B cell (primary cell): ENCODE measurements at regions not wholly inside any gene's neighbourhood (a gene's known extent, or its start where the extent isn't known, plus 50 kb on each side); places are given as distances from the start of the nearest gene placed in this dataset.

Experiments used
- ATAC-seq: fragments of 200-7000 bp; cut with Tn5 transposase; one replicate; pipeline ENCODE4 v1.10.0; 2021; ENCODE audit warnings: low read depth, mild to moderate bottlenecking, moderate number of reproducible peaks, moderate library complexity
- CTCF ChIA-PET: fragments of 350-600 bp; sonication (Branson Sonifier 250); formaldehyde crosslinking; loops from one replicate; lab custom pipeline; 2021; ENCODE audit warnings: antibody characterized with exemption, inconsistent platforms; lab: Charles Lee
- POLR2A ChIA-PET: fragments of 350-600 bp; sonication (Branson Sonifier 250); formaldehyde crosslinking; loops from one replicate; lab custom pipeline; 2021; ENCODE audit warnings: antibody characterized with exemption; lab: Charles Lee
- DNase-seq: peaks from one replicate; pipeline ENCODE4 v3.0.0; 2013
- H2AFZ ChIP-seq: 2 replicates; pipeline ENCODE4 v1.6.1; 2012; ENCODE audit warnings: mild to moderate bottlenecking, low read depth, low read length; ENCODE audit not compliant: insufficient read depth, poor library complexity, severe bottlenecking
- H3K27ac ChIP-seq, 2 donors: 1 replicate in 1 of 2; 2 replicates in 1 of 2; pipeline ENCODE4 v1.5.1; 2012 to 2013; ENCODE audit warnings: low read length in 2 of 2, mild to moderate bottlenecking in 2 of 2, moderate library complexity in 1 of 2
- H3K27me3 ChIP-seq, 4 experiments: fragments of 200-600 bp in 1 of 4; sonication (generic) in 1 of 4; replicated peaks in 1 of 4; 1 replicate in 2 of 4; 2 replicates in 2 of 4; pipeline versions ENCODE4 v1.6.1 to v1.7.0; 2013 to 2016; ENCODE audit warnings: low read length in 3 of 4, mild to moderate bottlenecking in 2 of 4, mixed read lengths in 1 of 4, moderate library complexity in 1 of 4; ENCODE audit not compliant: insufficient read depth in 4 of 4, control insufficient read depth in 3 of 4; ENCODE audit errors: control extremely low read depth in 1 of 4
- H3K36me3 ChIP-seq, 2 experiments: replicated peaks in 1 of 2; 1 replicate in 1 of 2; 2 replicates in 1 of 2; pipeline versions ENCODE4 v1.6.1 to v1.7.1; 2013; ENCODE audit warnings: low read length in 1 of 2; ENCODE audit not compliant: insufficient read depth in 2 of 2, control insufficient read depth in 1 of 2; ENCODE audit errors: control extremely low read depth in 1 of 2, extremely low read depth in 1 of 2
- H3K4me1 ChIP-seq, 2 donors: fragments of 200-600 bp in 1 of 2; sonication (generic) in 1 of 2; 1 replicate in 1 of 2; 2 replicates in 1 of 2; pipeline versions ENCODE4 v1.5.1 to v1.6.1; 2013 to 2017; ENCODE audit warnings: low read length in 2 of 2; ENCODE audit not compliant: control insufficient read depth in 2 of 2, insufficient read depth in 2 of 2
- H3K4me2 ChIP-seq: replicated peaks from 2 replicates; pipeline ENCODE3; 2012; ENCODE audit warnings: mild to moderate bottlenecking, low read depth, low read length; ENCODE audit not compliant: poor library complexity, severe bottlenecking
- H3K4me3 ChIP-seq, 5 experiments: fragments of 200-600 bp in 1 of 5; sonication (generic) in 1 of 5; 1 replicate in 3 of 5; 2 replicates in 2 of 5; pipeline versions ENCODE4 v1.5.1 to v1.7.0; 2011 to 2016; ENCODE audit warnings: low read length in 4 of 5, mild to moderate bottlenecking in 4 of 5, low read depth in 2 of 5, control low read depth in 1 of 5, moderate library complexity in 1 of 5; ENCODE audit not compliant: insufficient read depth in 1 of 5; ENCODE audit errors: control extremely low read depth in 1 of 5, extremely low read depth in 1 of 5
- H3K79me2 ChIP-seq: fragments of 200-600 bp; sonication (generic); one replicate; pipeline ENCODE4 v1.6.0; 2016; ENCODE audit warnings: low read length; ENCODE audit not compliant: control insufficient read depth, insufficient read depth
- H3K9ac ChIP-seq: fragments of 200-600 bp; sonication (generic); 2 replicates; pipeline ENCODE4 v1.6.1; 2017; ENCODE audit warnings: mild to moderate bottlenecking, low read length, moderate library complexity
- H3K9me3 ChIP-seq, 3 donors: one replicate each; pipeline versions ENCODE4 v1.6.1 to v1.7.1; 2013; ENCODE audit warnings: low read length in 2 of 3; ENCODE audit not compliant: control insufficient read depth in 2 of 3, insufficient read depth in 1 of 3; ENCODE audit errors: control extremely low read depth in 1 of 3
- H4K20me1 ChIP-seq: 2 replicates; pipeline ENCODE4 v1.6.0; 2012; ENCODE audit warnings: mild to moderate bottlenecking, low read length; ENCODE audit not compliant: insufficient read depth, control insufficient read depth, poor library complexity, severe bottlenecking
- H3K27ac Mint-ChIP-seq: one replicate; pipeline ENCODE4 v1.8.0; 2021; ENCODE audit warnings: mixed read lengths
- H3K27me3 Mint-ChIP-seq: one replicate; pipeline ENCODE4 v1.8.0; 2021; ENCODE audit warnings: mixed read lengths
- H3K4me1 Mint-ChIP-seq: one replicate; pipeline ENCODE4 v1.8.0; 2021; ENCODE audit warnings: mixed read lengths
- H3K4me3 Mint-ChIP-seq: one replicate; pipeline ENCODE4 v1.8.0; 2021; ENCODE audit warnings: mixed read lengths
- H3K9me3 Mint-ChIP-seq: one replicate; pipeline ENCODE4 v1.8.0; 2022; ENCODE audit warnings: mixed read lengths; ENCODE audit not compliant: insufficient read depth
- CTCF ChIP-seq: fragments of 200-600 bp; IDR thresholded peaks from one replicate; pipeline ENCODE4 v1.8.0; 2022; ENCODE audit warnings: antibody characterized with exemption, mild to moderate bottlenecking
- EZH2 ChIP-seq: IDR thresholded peaks from 2 replicates; pipeline ENCODE4 v1.6.1; 2012; ENCODE audit warnings: borderline replicate concordance, low read depth, mild to moderate bottlenecking, moderate library complexity, low read length; ENCODE audit not compliant: insufficient read depth, poor library complexity, severe bottlenecking
- WGBS: methylation state at CpG from one replicate; pipeline ENCODE4 v1.1.5; 2013; ENCODE audit warnings: missing lambda C conversion rate; ENCODE audit not compliant: insufficient coverage; 5-methylcytosine and 5-hydroxymethylcytosine counted together
- intact Hi-C: fragments of 100-400 bp; cut with micrococcal nuclease; formaldehyde crosslinking; loops from one replicate; pipeline ENCODE4 v1.10.0; 2022

- intact Hi-C loops, result loop anchor here (2.0 kb wide), 1 partner anchor 361 kb away; no protein-coding TSS in a partner anchor
- no peaks in the 10 kb centered on the region for H3K9me3 Mint-ChIP-seq
- Histone ChIP-seq H3K9ac (peak overlapping the region; percentile 70), H3K9me3 (peaks cover 0 to 8% (median 0%) of the 10 kb centered on the region in 3 donors), H3K4me1 (peaks cover 89% of the 10 kb centered on the region in 2 donors), H3K36me3 (no peaks in the 10 kb centered on the region), H3K27me3 (no peaks in the 10 kb centered on the region), H2AFZ (peak overlapping the region; percentile 71), H4K20me1 (no peaks in the 10 kb centered on the region), H3K27ac (peak overlapping the region; percentile 92 to 96), H3K4me2 (peak overlapping the region; percentile 84), H3K79me2 (peaks cover 24% of the 10 kb centered on the region), H3K4me3 (peak overlapping the region in 1 of 5 experiments; percentile 13)
- no peak for TF ChIP-seq CTCF
- no peak for TF ChIP-seq EZH2
- peak overlapping the region; percentile 75 for H3K4me3 Mint-ChIP-seq
- H3K27me3 Mint-ChIP-seq, result no peaks in the 10 kb centered on the region
- WGBS, result no CpG with 5 or more reads among the region's 3 CpGs
- ChIA-PET POLR2A (interaction anchor here (0.5 to 6.4 kb wide), 7 partner anchors 10 to 116 kb away, joined by 3 to 49 read pairs (median 3); partner anchors contain the start of gene AKAP13), CTCF (interaction anchor here (0.7 to 10.9 kb wide), 10 partner anchors 11 to 178 kb away, joined by 3 to 231 read pairs (median 7); partner anchors contain the start of gene AKAP13)
- H3K27ac Mint-ChIP-seq, result peak overlapping the region; percentile 94
- ATAC-seq (no peak), DNase-seq (peak; percentile 30)
- H3K4me1 Mint-ChIP-seq, result peaks cover 82% of the 10 kb centered on the region
Observed at GRCh38 chr15:85327820-85328219, 52.6 kb upstream of the AKAP13 start.
